ENCODE measurements at regions not wholly inside any gene's neighbourhood (a gene's known extent, or its start where the extent isn't known, plus 50 kb on each side); places are given as distances from the start of the nearest gene placed in this dataset.
"Not testable (repeated sequence)": the region's sequence is repeated elsewhere in the genome, so short reads cannot be mapped to it uniquely, and the experiment has no call there.

DNA sequence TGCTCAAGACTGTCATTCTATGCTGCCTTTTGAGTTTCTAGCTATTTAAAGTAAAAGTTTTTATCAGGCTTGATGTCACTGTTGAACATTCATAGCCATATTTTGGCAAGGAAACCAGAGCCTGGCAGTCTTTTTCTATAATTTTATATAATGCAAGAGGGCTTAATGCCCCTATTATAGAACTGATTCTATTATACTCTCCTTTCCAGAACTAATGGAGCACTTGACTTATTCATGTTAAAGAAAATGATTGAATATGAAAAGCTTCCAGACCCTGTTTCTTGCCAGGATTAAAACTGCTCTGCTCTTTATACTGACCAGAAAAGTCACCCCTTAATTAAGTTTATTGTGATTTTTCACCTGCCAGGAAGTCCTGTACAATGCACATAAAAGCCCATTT, 337.6 kb upstream of the CHRM2 start:
- DNase-seq (ENCODE audit: low spot score) = no peak

GRCh38 chr7:136528329-136528728, 340.1 kb upstream of the CHRM2 start:
- no peak for DNase-seq (ENCODE audit: low spot score)

GRCh38 chr7:136527554-136527953, 340.9 kb upstream of the CHRM2 start:
- no peak for DNase-seq (ENCODE audit: low spot score)

GRCh38 chr7:136526408-136527105, 341.9 kb upstream of the CHRM2 start:
- no peak for DNase-seq (ENCODE audit: low spot score)

DNA sequence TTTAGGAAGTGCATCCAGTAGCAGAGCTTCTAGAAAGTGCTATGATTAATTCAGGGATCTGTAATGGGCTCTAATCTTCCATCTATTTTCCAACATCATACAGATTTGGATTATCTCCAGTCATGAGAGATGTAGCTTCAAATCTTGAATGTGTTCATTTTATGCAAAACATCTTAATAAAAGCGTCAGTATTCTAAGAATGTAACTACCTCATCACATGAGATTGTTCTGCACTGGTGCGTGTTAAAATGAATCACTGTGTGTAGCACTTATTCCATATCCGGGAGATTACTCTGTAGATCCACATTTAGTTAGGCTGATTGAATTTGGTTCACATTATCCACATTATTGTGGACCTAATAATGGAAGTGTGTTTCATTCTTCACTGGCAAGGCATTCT, 344.9 kb upstream of the CHRM2 start:
- DNase-seq (ENCODE audit: low spot score) = no peak

DNA sequence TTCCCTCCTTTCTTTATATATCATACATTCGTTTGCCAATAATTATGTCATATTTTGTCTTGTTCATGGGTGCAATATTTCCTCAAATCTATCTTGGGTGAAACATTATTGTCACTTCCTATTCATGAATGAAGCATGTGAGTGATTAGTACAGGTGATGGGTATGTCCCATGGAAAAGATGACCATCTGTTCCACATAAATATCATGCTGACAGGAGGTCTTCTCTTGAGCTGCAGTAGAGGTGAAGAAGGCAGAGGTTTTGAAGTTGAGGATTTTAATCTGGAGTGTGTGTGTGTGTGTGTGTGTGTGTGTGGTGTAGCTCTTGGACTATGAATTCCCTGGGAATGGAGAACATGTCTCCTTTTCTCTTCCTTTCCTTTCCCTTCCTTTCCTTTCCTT, 350.5 kb upstream of the CHRM2 start:
- DNase-seq (ENCODE audit: low spot score) = no peak

DNA sequence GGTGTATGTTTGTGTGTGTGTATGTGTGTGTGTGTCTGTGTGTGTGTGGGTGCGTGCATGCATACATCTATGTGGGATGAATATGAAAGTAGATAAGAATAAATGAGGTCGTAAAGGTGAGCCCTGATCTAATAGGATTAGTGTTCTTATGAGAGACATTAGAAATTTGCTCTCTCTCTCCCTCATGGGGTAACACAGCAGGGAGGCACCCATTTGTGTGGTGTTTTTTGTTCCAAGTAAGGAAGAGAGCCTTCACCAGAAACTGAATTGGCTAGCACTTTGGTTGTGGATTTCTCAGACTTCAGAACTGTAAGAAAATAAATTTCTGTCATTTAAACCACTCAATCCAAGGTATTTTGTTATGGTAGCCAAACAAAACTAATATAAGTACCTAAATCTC, 353.7 kb upstream of the CHRM2 start:
- no peak for DNase-seq (ENCODE audit: low spot score)

- DNase-seq (ENCODE audit: low spot score) = no peak
Observed at GRCh38 chr7:136513744-136514143, 354.7 kb upstream of the CHRM2 start.

- no peak for DNase-seq (ENCODE audit: low spot score)
Observed at GRCh38 chr7:136509466-136509865, 359.0 kb upstream of the CHRM2 start.

GRCh38 chr7:136502162-136502561, 366.3 kb upstream of the CHRM2 start:
- no peak for DNase-seq (ENCODE audit: low spot score)

- DNase-seq (ENCODE audit: low spot score) = no peak
Observed at GRCh38 chr7:136501151-136501550, 367.3 kb upstream of the CHRM2 start.

GRCh38 chr7:136496551-136496950, 371.9 kb upstream of the CHRM2 start:
- DNase-seq (ENCODE audit: low spot score) = no peak

- DNase-seq (ENCODE audit: low spot score) = no peak
Observed at GRCh38 chr7:136495081-136495480, 373.4 kb upstream of the CHRM2 start.

- DNase-seq (ENCODE audit: low spot score) = no peak
Observed at GRCh38 chr7:136492366-136492765, 376.1 kb upstream of the CHRM2 start.

GRCh38 chr7:136489808-136490207, 378.6 kb upstream of the CHRM2 start:
- no peak for DNase-seq (ENCODE audit: low spot score)

GRCh38 chr7:136480901-136481300, 387.6 kb upstream of the CHRM2 start:
- no peak for DNase-seq (ENCODE audit: low spot score)

- DNase-seq (ENCODE audit: low spot score) = no peak
Observed at GRCh38 chr7:136479922-136480321, 388.5 kb upstream of the CHRM2 start.

DNA sequence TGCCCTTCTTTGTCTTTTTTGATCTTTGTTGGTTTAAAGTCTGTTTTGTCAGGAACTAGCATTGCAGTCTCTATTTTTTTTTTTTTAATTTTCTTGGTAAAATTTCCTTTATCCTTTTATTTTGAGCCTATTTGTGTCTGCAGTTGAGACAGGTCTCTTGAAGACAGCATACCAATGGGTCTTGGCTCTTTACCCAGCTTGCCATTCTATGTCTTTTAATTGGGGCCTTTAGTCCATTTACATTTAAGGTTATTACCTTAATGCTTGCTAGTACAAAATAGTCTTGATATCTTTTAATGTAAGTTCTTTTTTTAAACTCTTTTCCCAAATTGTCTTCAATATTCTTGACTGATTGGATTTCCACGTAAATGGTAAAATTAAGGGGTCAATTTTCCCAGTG, 398.3 kb upstream of the CHRM2 start:
- DNase-seq (ENCODE audit: low spot score) = no peak

DNA sequence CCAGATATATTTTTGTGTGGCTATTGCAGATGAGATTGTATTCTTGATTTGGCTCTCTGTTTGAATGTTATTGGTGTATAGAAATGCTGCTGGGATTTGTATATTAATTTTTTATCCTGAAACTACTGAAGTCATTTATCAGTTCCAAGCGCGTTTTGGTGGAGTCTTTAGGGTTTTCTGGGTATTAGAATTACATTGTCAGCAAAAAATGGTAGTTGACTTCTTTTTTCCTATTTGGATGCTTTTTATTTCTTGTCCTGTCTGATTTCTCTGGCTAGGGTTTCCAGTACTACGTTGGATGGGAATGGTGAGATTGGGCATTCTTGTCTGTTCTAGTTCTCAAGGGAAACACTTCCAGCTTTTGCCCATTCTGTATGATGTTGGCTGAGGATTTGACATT, 415.5 kb upstream of the CHRM2 start:
- no peak for DNase-seq (ENCODE audit: low spot score)

GRCh38 chr7:136446751-136447150, 421.7 kb upstream of the CHRM2 start:
- DNase-seq (ENCODE audit: low spot score) = no peak

- no peak for DNase-seq (ENCODE audit: low spot score)
Observed at GRCh38 chr7:136441835-136442234, 426.6 kb upstream of the CHRM2 start.

GRCh38 chr7:136431736-136432135, 436.7 kb upstream of the CHRM2 start:
- not testable (repeated sequence) for DNase-seq (ENCODE audit: low spot score)

DNA sequence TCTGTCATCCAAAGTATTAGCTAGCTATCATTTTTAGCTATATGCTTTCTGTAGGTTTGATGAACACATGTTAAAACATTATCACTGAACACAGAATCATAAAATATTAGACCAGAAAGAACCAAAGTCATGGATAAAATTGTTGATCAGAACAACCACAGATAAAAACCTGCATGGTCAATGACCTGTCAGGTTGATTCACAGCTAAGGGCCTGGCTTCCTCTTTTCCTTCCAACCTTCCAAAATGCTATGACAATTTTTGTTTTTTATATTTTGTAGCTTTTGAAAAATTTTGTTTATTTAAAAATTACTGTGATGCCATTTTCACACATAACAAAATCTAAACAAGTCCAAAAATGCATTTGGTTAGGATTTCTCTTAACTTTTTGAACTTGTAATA, 444.4 kb upstream of the CHRM2 start:
- DNase-seq (ENCODE audit: low spot score) = no peak

DNA sequence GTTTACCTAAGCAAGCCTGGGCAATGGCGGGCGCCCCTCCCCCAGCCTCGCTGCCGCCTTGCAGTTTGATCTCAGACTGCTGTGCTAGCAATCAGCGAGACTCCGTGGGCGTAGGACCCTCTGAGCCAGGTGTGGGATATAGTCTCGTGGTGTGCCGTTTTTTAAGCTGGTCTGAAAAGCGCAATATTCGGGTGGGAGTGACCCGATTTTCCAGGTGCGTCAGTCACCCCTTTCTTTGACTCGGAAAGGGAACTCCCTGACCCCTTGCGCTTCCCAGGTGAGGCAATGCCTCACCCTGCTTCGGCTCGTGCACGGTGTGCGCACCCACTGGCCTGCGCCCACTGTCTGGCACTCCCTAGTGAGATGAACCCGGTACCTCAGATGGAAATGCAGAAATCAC, 442.6 kb upstream of the MTPN start:
- not testable (repeated sequence) for DNase-seq (ENCODE audit: low spot score)

DNA sequence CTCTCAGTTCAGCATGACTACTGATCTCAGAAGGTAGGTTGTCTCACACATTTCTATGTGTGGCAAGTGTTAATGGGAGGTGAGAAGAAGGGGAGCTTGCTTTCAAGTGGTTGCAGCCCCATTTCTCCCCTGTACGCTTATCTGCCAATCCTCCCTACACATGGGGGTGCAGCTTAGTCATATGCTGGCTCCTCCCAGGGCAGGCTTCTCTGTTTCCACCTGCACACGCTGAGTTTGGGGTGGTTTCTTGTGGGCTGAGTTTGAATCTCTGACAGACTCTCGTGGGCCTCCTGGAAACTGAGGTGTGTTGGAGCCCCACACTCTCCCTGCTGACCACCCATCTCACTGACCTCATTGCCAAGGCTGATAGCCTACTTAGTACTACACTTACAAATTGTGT, 435.8 kb upstream of the MTPN start:
- DNase-seq (ENCODE audit: low spot score) = no peak
